ENCODE measurements at regions not wholly inside any gene's neighbourhood (a gene's known extent, or its start where the extent isn't known, plus 50 kb on each side); places are given as distances from the start of the nearest gene placed in this dataset.
A peak's percentile ranks its signal among the peaks of the same experiment; 100 is the strongest.
"Not testable (repeated sequence)": the region's sequence is repeated elsewhere in the genome, so short reads cannot be mapped to it uniquely, and the experiment has no call there.

DNA sequence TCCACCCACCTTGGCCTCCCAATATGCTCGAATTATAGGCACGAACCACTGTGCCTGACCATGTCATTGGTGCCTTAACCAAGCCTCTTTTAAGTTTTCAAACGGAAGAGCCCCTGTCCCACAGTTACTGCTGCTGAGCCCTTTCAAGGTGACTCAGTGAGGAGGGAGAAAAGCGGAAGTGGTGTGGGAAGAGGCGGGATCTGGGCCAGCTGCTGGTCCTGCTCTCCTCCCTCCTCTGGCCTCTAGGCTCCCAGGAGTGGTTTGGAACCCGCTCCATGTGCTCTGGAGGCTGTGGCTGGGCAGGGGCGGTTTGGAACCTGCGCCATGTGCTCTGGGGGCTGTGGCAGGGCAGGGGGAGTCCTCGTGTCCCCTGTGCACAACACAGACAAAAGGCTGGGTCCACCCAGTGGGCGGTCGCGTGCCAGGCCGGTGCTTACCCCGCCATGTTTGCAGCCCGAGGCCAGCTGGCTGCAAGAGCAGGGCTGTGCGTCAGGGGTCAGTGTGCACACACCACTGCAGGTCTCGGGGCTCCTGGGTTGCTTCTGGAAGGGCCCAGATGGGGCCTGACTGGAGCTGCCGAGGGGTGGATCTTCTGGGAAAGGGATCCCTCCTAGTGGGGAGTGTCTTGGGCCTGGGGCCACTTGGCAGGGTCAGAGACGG lies 113.4 kb upstream of the ALDH3B2 start:
- no CpG with 5 or more reads among the region's 19 CpGs for WGBS (ENCODE audit: extremely low coverage, insufficient coverage, low lambda C conversion rate)
- H3K79me2 ChIP-seq (ENCODE audit: control insufficient read depth, insufficient read depth, low read length); H3K9ac ChIP-seq (ENCODE audit: low read length); H3K36me3 ChIP-seq (ENCODE audit: control insufficient read depth, insufficient read depth, low read length); H3K4me3 ChIP-seq (ENCODE audit: low read length); H4K8ac ChIP-seq (ENCODE audit: low read depth, low read length); H3K79me1 ChIP-seq (ENCODE audit: low read length); H3K23ac ChIP-seq (ENCODE audit: low read length); H4K5ac ChIP-seq (ENCODE audit: low read length); H2BK5ac ChIP-seq (ENCODE audit: low read length); H3K27me3 ChIP-seq (ENCODE audit: insufficient read depth, low read length, poor library complexity); H3K27ac ChIP-seq (ENCODE audit: low read depth, low read length); DNase-seq; H2BK15ac ChIP-seq (replicated peaks; ENCODE audit: low read depth); H3K4me1 ChIP-seq (ENCODE audit: control insufficient read depth, low read depth, low read length); H3K4me2 ChIP-seq (ENCODE audit: low read length); H2AK5ac ChIP-seq (ENCODE audit: low read length): not testable (repeated sequence)
- H3K18ac ChIP-seq (ENCODE audit: low read length): peak overlapping the region; percentile 7
- H3K56ac ChIP-seq (ENCODE audit: low read length): peak overlapping the region; percentile 70
- peak overlapping the region; percentile 21 for H2BK120ac ChIP-seq (ENCODE audit: low read depth, low read length)
- peak overlapping the region; percentile 92 for H3K4ac ChIP-seq (ENCODE audit: low read depth, low read length)

DNA sequence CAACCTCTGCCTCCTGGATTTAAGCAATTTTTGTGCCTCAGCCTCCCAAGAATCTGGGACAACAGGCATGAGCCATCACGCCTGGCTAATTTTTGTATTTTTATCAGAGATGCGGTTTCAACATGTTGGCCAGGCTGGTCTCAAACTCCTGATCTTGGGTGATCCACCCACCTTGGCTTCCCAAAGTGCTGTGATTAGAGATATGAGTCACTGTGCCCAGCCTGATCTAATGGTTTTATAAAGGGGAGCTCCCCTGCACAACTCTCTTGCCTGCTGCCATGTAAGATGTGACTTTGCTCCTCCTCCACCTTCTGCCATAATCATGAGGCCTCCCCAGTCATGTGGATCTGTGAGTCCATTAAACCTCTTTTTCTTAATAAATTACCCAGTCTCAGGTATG lies 107.5 kb upstream of the ALDH3B2 start:
- not testable (repeated sequence) for H3K23ac ChIP-seq (ENCODE audit: low read length); H3K4ac ChIP-seq (ENCODE audit: low read depth, low read length); H3K27me3 ChIP-seq (ENCODE audit: insufficient read depth, low read length, poor library complexity); H3K18ac ChIP-seq (ENCODE audit: low read length); H2BK120ac ChIP-seq (ENCODE audit: low read depth, low read length); H3K9ac ChIP-seq (ENCODE audit: low read length); H3K79me1 ChIP-seq (ENCODE audit: low read length); DNase-seq; H4K5ac ChIP-seq (ENCODE audit: low read length); H3K4me3 ChIP-seq (ENCODE audit: low read length); H3K27ac ChIP-seq (ENCODE audit: low read depth, low read length); H2BK15ac ChIP-seq (replicated peaks; ENCODE audit: low read depth); H3K56ac ChIP-seq (ENCODE audit: low read length); H2AK5ac ChIP-seq (ENCODE audit: low read length); H3K36me3 ChIP-seq (ENCODE audit: control insufficient read depth, insufficient read depth, low read length); H3K4me1 ChIP-seq (ENCODE audit: control insufficient read depth, low read depth, low read length); H4K8ac ChIP-seq (ENCODE audit: low read depth, low read length); H3K79me2 ChIP-seq (ENCODE audit: control insufficient read depth, insufficient read depth, low read length); H2BK5ac ChIP-seq (ENCODE audit: low read length); H3K4me2 ChIP-seq (ENCODE audit: low read length)
- no CpG with 5 or more reads among the region's 2 CpGs for WGBS (ENCODE audit: extremely low coverage, insufficient coverage, low lambda C conversion rate)

DNA sequence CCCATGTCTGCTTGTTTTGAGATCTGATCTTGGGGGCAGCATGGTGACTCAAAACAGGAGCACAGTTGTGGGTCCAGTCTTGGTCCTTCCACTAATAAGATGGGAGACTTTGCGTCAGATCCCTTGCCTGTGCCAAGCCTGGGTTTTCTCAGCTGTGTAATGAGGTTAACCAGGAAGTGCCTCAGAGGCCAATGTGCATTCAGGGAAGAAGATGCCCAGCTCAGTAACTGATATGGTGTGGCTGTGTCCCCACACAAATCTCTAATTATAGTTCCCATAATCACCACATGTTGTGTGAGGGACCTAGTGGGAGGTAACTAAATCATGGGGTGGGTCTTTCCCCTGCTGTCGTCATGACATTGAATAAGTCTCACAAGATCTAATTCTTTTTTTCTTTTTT lies 107.1 kb upstream of the ALDH3B2 start:
- H2BK5ac ChIP-seq (ENCODE audit: low read length); H3K36me3 ChIP-seq (ENCODE audit: control insufficient read depth, insufficient read depth, low read length); H4K5ac ChIP-seq (ENCODE audit: low read length); H3K79me1 ChIP-seq (ENCODE audit: low read length); H3K79me2 ChIP-seq (ENCODE audit: control insufficient read depth, insufficient read depth, low read length); H2AK5ac ChIP-seq (ENCODE audit: low read length); H3K27ac ChIP-seq (ENCODE audit: low read depth, low read length); H3K9ac ChIP-seq (ENCODE audit: low read length); H3K18ac ChIP-seq (ENCODE audit: low read length); H3K4ac ChIP-seq (ENCODE audit: low read depth, low read length); H2BK120ac ChIP-seq (ENCODE audit: low read depth, low read length); H3K4me3 ChIP-seq (ENCODE audit: low read length); H3K27me3 ChIP-seq (ENCODE audit: insufficient read depth, low read length, poor library complexity); H2BK15ac ChIP-seq (replicated peaks; ENCODE audit: low read depth); H3K56ac ChIP-seq (ENCODE audit: low read length); H3K4me1 ChIP-seq (ENCODE audit: control insufficient read depth, low read depth, low read length); DNase-seq; H3K23ac ChIP-seq (ENCODE audit: low read length); H3K4me2 ChIP-seq (ENCODE audit: low read length); H4K8ac ChIP-seq (ENCODE audit: low read depth, low read length): not testable (repeated sequence)
- WGBS (ENCODE audit: extremely low coverage, insufficient coverage, low lambda C conversion rate): no CpG with 5 or more reads among the region's 2 CpGs

DNA sequence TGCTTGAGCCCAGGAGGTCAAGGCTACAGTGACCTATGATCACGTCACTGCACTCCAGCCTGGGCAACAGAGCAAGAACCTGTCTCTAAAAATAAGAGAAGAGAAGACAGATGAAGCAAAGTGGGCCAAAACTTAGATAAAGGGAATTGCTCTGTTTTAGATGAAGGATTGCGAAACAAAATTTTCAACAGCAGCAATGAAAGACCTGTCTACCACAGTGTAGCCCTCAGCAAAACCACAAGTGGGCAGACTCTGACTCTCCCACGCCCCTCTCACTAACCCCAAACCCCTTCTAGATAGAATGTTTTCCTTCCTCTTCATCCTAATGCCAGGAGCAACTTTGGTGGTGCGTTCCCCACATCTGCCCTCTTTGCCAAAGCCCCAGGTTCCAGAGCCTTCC lies 105.6 kb upstream of the ALDH3B2 start:
- no CpG with 5 or more reads among the region's 4 CpGs for WGBS (ENCODE audit: extremely low coverage, insufficient coverage, low lambda C conversion rate)
- Histone ChIP-seq H3K56ac (ENCODE audit: low read length) (no peak overlapping the region), H3K79me1 (ENCODE audit: low read length) (no peaks in the 10 kb centered on the region), H3K23ac (ENCODE audit: low read length) (no peak overlapping the region), H3K4ac (ENCODE audit: low read depth, low read length) (no peak overlapping the region), H3K4me1 (ENCODE audit: control insufficient read depth, low read depth, low read length) (no peaks in the 10 kb centered on the region), H3K27ac (ENCODE audit: low read depth, low read length) (no peak overlapping the region), H3K36me3 (ENCODE audit: control insufficient read depth, insufficient read depth, low read length) (no peaks in the 10 kb centered on the region), H3K4me3 (ENCODE audit: low read length) (no peak overlapping the region), H3K4me2 (ENCODE audit: low read length) (no peak overlapping the region), H2BK120ac (ENCODE audit: low read depth, low read length) (no peak overlapping the region), H3K27me3 (ENCODE audit: insufficient read depth, low read length, poor library complexity) (no peaks in the 10 kb centered on the region), H4K8ac (ENCODE audit: low read depth, low read length) (no peak overlapping the region), H2BK5ac (ENCODE audit: low read length) (no peak overlapping the region), H3K18ac (ENCODE audit: low read length) (no peak overlapping the region), H2AK5ac (ENCODE audit: low read length) (no peak overlapping the region), H3K9ac (ENCODE audit: low read length) (no peak overlapping the region), H3K79me2 (ENCODE audit: control insufficient read depth, insufficient read depth, low read length) (no peaks in the 10 kb centered on the region), H2BK15ac (replicated peaks; ENCODE audit: low read depth) (no peak overlapping the region), H4K5ac (ENCODE audit: low read length) (no peak overlapping the region)
- no peak for DNase-seq

DNA sequence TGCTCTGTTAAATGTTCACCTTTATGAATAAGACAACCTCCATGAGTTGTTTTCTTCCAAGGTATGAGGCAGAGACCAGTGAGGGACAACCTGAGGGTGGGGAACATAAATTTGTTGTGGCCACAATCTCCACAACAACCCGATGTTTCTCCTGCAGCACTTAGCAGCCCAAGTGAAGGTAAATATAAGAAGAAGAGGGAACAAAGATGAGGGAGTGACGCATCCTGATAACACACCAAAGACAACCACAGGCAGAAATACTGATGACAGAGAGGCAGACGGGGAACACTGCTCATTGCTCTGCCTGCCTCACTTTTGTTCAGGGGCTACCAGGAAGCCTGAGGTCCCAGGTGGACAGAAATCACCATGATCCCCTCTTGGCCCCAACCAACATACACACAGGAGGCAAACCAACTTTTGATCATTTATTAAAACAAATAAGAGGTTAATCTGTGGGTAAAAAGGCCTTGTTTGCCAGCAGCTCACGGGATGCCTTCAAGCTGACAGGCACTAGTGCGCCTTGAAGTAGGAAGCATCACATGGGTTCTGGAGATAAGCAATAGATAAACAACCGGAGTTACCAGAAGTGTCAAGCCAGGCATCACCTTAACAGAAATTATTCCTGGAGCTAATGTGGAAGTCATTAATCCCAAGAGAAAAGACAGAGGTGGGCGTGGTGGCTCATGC lies 104.9 kb upstream of the ALDH3B2 start:
- H3K4me3 ChIP-seq (ENCODE audit: low read length); H3K23ac ChIP-seq (ENCODE audit: low read length); H2BK120ac ChIP-seq (ENCODE audit: low read depth, low read length); H3K27ac ChIP-seq (ENCODE audit: low read depth, low read length); H3K4me2 ChIP-seq (ENCODE audit: low read length); H3K4ac ChIP-seq (ENCODE audit: low read depth, low read length); H2AK5ac ChIP-seq (ENCODE audit: low read length); H4K8ac ChIP-seq (ENCODE audit: low read depth, low read length); H2BK15ac ChIP-seq (replicated peaks; ENCODE audit: low read depth); H3K36me3 ChIP-seq (ENCODE audit: control insufficient read depth, insufficient read depth, low read length); H3K4me1 ChIP-seq (ENCODE audit: control insufficient read depth, low read depth, low read length); H3K27me3 ChIP-seq (ENCODE audit: insufficient read depth, low read length, poor library complexity); H3K18ac ChIP-seq (ENCODE audit: low read length); H3K9ac ChIP-seq (ENCODE audit: low read length); H3K79me1 ChIP-seq (ENCODE audit: low read length); H4K5ac ChIP-seq (ENCODE audit: low read length); H2BK5ac ChIP-seq (ENCODE audit: low read length); H3K56ac ChIP-seq (ENCODE audit: low read length); H3K79me2 ChIP-seq (ENCODE audit: control insufficient read depth, insufficient read depth, low read length): not testable (repeated sequence)
- peak; percentile 58 for DNase-seq
- WGBS (ENCODE audit: extremely low coverage, insufficient coverage, low lambda C conversion rate): no CpG with 5 or more reads among the region's 7 CpGs
